GM19372 (cell line): ENCODE measurements at regions not wholly inside any gene's neighbourhood (a gene's known extent, or its start where the extent isn't known, plus 50 kb on each side); places are given as distances from the start of the nearest gene placed in this dataset.

Experiments used
- ATAC-seq: cut with Tn5 transposase; IDR thresholded peaks from one replicate; pipeline ENCODE4 v1.9.1; 2021; ENCODE audit warnings: mild to moderate bottlenecking, low read depth, moderate library complexity; ENCODE audit not compliant: unreplicated experiment

- no peak for ATAC-seq
Measured at GRCh38 chr2:48132271-48132625, 182.2 kb upstream of the FOXN2 start.

GRCh38 chr2:48134704-48135103, 179.8 kb upstream of the FOXN2 start:
- no peak for ATAC-seq

- ATAC-seq, result no peak
Measured at GRCh38 chr2:48135797-48136196, 178.7 kb upstream of the FOXN2 start.

- ATAC-seq, result no peak
Measured at GRCh38 chr2:48137829-48138228, 176.7 kb upstream of the FOXN2 start.

GRCh38 chr2:48138898-48139297, 175.6 kb upstream of the FOXN2 start:
- ATAC-seq, result no peak

- ATAC-seq, result no peak
Measured at GRCh38 chr2:48140586-48140985, 173.9 kb upstream of the FOXN2 start.

- no peak for ATAC-seq
Measured at GRCh38 chr2:48144777-48145176, 169.7 kb upstream of the FOXN2 start.

- ATAC-seq, result no peak
Measured at GRCh38 chr2:48145845-48146452, 168.5 kb upstream of the FOXN2 start.

GRCh38 chr2:48146552-48146951, 167.9 kb upstream of the FOXN2 start:
- ATAC-seq, result no peak

GRCh38 chr2:48147719-48148118, 166.8 kb upstream of the FOXN2 start:
- ATAC-seq, result no peak

GRCh38 chr2:48148841-48149430, 165.5 kb upstream of the FOXN2 start:
- no peak for ATAC-seq

- no peak for ATAC-seq
Measured at GRCh38 chr2:48157150-48157549, 157.3 kb upstream of the FOXN2 start.

GRCh38 chr2:48161628-48162027, 152.9 kb upstream of the FOXN2 start:
- ATAC-seq, result no peak

- no peak for ATAC-seq
Measured at GRCh38 chr2:48162742-48163141, 151.7 kb upstream of the FOXN2 start.

GRCh38 chr2:48165070-48165753, 149.3 kb upstream of the FOXN2 start:
- ATAC-seq, result no peak

- no peak for ATAC-seq
Measured at GRCh38 chr2:48169141-48169592, 145.3 kb upstream of the FOXN2 start.

GRCh38 chr2:48170281-48170680, 144.2 kb upstream of the FOXN2 start:
- ATAC-seq, result no peak

- no peak for ATAC-seq
Measured at GRCh38 chr2:48173141-48173540, 141.3 kb upstream of the FOXN2 start.

GRCh38 chr2:48174503-48174902, 140.0 kb upstream of the FOXN2 start:
- no peak for ATAC-seq

- no peak for ATAC-seq
Measured at GRCh38 chr2:48175254-48175653, 139.2 kb upstream of the FOXN2 start.

- ATAC-seq, result no peak
Measured at GRCh38 chr2:48175656-48176055, 138.8 kb upstream of the FOXN2 start.

- ATAC-seq, result no peak
Measured at GRCh38 chr2:48176876-48177275, 137.6 kb upstream of the FOXN2 start.
